CD4-positive, alpha-beta T cell treated with Interleukin-1 beta for 1 hour (primary cell): ENCODE measurements at regions not wholly inside any gene's neighbourhood (a gene's known extent, or its start where the extent isn't known, plus 50 kb on each side); places are given as distances from the start of the nearest gene placed in this dataset.

Experiments used
- DNase-seq, 2 donors: peaks; one replicate each; pipeline ENCODE4 v3.0.0-alpha.2; 2020 to 2022

DNA sequence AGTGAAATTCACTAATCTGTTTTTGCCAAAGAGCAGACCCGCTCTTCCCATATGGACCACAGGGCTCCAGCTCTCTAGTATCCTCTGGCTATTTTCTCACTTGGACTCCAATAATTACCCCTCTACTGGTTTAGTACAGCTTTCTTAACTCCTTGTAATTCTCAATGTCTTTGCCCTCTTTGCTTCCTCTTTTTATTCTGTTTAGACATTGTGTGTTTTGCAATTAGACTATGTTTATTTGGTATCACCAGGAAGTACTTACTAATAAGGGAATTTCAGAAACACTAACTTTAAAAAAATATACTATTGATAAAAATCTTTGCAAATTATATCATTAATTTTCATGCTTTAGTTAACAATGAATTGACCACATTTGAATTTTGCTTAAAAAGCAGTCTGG, 111.6 kb upstream of the OBI1 start:
- DNase-seq: no peak

DNA sequence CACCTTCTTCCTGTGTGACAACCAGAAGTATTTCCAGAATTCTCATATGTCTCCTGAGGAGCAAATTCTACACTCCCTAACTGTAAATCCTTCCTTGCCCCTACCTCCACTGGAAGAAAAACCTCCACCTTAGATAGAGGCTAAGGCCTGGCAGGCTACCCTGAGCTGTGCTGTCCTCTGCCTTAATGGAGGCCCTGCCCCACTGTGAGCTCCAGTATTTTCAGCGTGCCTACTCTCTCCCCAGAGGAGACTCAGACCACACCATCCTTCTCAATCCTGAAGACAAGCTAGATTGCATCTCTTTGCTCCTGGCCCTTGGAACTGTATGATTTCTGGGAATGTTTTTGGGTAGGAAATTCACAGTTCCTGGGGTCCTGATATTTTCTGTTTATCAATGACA, 110.0 kb upstream of the OBI1 start:
- no peak for DNase-seq

DNA sequence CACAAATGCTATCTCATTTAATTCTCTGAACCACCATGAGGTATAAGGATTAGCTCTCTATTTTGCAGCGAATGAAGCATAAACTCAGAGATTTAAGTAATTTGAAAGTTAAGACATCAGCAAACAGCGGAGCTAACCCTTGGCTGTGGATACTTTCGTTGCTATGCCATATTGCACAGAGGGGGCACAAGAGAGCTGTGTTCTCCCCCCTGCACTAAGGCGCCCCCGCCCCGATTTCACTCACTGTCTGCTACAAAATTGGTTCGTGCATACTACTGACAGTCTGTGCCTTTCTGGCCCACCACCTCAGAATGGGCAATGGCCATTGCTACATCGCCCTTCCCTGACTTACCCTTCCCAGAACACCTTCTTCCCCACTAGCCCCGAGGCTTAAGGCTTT, 105.7 kb upstream of the OBI1 start:
- no peak for DNase-seq

DNA sequence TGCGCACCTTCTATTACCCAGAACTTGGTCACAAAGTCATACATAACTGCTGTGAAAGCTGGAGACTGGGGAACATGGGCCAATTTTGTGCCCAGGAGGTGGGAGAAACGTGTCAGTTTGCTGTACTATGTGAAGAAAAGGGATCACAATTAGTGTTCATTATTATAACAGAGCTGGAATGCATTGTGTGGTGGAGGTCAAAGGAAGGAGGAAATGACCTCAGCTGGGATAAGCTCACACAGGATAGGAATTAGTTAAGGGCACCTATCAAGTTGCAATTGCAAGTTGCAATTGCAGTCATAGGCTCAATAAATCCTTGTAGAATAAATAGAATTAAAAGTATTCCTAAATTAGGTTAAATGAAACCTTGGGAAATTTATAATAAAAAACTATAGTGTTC, 103.9 kb upstream of the OBI1 start:
- DNase-seq: no peak

DNA sequence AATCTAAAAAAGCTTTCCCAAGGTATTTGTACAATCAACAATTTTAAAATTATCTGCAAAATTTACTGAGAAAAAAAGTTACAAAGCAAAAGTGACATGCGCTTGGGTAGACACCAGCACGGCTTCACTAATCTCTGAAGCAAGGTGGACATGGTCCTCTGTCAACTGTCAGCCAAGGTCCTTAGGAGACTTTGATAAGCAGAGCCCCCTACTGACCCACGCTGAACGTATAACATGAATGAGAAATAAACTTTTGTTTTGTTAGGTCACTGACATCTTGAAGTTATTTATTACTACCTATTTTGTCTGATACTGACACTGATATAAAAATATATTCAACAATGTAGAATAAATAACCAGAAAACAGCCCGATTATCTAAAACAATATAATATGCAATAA, 100.7 kb upstream of the OBI1 start:
- no peak for DNase-seq

DNA sequence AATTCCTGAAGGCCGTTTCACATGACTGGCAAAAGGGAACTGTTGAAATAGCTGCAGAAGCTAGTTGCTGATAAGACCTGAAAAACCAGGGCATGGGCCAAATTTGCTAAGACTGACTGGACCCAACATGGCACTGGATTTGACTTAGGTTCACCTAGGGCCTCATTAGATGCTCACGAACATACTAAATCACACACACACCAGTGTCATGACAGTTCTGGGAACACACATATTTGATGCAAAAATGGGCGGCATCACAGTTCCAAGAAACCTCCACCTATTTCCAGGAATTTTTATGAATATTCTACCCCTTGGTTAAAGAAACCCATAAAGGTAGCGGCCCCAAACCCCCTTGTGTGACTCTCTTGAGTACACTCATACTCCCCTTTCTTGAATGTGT, 99.6 kb upstream of the OBI1 start:
- DNase-seq: no peak

DNA sequence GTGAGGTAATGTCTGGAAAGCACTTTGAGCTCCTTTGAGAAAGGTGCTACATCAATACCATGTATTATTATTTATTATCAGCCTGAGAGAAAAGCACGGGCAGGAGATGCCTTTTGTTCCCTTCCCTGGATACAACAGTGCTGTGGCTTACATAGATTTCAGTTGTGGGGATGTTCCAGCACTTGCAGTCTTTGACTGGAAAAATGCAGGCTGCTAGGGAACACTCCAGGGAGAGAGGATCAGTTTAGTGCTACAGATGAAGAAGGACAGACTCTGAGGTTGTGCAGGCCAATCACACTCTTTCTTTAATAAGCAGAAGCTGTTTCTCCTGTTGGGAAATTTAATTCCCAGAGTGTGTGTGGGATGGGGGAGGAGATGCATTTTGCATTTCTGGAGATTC, 94.5 kb upstream of the OBI1 start:
- DNase-seq: no peak

DNA sequence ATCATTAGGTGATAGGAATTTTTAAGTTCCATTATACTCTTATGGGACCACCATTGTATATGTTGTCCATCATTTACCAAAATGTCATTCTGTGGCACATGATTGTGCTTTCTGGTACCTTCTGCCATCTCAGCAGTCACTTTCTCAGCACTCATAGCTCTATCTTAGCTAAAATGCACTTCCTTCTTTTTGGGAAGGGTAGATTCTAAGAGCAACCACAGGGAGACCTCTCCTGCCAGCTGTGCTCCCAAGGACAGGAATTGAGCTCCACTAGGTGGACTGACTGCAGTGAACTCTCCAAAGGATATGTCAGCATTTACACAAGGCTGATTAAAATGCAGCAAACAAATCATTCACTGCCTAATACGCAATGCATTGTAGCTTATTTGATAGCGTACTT, 91.8 kb upstream of the OBI1 start:
- no peak for DNase-seq

DNA sequence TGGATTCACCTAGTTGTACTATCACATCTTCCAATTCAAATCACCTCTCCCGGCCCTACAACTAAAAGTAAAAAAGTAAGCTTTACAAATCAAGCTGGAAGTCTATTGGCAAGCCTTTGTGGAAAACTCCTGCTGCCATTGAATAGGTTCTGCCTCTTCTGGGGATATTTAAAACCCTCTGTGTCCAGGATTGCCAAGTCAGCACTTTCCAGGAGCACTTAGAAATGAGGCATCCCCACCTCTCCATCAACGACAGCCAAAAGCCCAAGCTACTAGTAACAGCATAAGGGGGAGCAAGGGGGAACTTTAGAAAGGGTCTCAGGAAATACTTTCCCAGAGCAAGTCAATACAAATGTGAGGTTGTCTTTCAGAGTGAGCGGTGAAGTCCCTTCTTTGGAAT, 85.0 kb upstream of the OBI1 start:
- DNase-seq: no peak

DNA sequence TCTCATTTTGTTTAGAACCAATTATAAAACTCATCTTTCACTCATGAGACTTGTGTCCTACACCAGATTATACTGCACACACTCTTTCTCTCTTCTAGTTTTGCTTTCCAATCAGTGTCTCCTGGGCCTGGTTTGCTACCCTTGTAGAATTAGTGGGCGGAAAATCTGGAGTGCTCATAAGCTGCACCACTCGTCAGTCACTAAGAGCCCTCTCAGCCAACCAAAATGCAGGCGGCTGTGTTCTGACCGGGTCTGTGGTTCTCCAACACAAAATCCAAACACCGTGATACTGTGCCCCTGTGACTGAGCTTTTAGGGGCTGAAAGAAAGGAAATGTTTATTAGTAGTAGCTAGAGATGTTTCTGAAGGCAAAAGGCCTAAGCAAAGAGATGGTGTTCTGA, 83.7 kb upstream of the OBI1 start:
- no peak for DNase-seq

DNA sequence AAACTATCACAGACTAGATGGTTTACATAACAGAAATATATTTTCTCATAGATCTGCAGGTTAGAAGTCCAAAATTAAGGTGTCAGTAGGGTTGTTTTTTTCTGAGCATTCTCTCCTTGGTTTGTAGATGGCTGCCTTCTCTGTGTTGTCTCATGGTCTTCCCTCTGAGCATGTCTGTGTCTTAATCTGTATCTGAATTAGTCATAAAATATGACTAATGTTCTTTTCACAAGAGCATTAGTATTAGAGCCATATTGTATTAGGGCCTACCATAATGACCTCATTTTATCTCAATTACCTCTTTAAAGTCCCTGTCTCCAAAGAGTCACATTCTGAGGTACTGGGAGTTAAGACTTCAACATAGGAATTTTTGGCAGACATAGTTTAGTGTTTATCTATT, 77.2 kb upstream of the OBI1 start:
- DNase-seq: no peak

DNA sequence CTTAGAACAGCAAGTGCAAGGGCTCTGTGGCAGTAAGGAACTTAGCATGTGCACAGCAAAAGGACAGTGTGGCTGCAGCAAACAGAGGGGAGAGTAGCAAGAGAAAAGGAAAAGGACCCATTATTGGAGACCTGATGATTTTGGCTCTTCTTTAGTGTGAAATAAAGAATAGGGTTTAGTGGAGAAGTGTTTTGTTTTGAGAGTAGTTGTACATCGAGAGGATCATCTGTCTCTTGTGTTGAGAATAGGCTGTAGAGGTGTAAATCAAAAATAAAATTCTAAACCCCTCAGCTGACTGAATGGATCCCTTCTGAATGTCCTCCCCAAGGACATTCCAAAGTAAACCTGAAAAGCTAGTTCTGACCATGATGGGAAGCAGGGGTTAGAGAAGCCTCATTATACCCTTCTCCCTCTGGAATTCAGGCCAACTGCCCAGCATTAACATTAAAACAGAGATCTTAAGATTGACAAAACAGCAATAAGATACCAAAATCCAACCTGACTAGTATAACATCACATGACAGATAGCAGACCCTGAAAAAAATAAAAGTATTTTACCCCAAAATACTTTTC, 73.6 kb upstream of the OBI1 start:
- no peak for DNase-seq

DNA sequence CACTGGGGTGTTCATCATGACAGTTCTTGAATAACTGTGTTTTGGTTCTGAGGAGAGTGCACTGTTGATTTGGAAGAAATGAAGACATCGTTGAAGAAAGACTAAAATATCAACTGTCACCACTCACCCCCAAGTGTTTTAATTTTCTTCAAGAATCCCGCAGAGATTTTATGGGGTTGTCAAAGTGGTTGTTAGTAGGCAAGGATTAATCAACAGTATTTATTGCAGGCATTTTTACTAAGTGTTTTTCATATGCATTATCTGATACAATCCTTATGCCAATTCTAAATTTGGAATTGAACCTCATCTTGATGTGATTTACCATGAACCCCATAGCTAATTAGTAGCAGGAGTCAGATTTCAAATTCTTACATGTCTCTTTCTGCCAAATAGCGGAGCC, 63.7 kb upstream of the OBI1 start:
- no peak for DNase-seq

DNA sequence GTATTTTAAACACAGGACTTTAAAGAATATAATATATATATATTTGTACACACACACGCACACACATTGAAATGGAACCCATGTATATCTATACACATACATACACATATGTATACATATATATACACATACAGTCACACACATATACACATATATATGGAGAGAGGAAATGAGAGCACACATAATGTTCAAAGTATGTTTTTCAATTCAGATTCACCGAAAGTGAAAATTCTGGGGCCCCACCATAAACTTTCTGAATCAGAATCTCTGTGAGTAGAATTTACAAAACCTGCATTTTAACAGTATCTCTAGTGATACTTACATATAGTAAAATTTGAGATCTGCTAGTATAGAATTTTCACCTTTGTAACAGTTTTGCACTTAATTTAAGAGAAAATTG, 60.4 kb upstream of the OBI1 start:
- DNase-seq: no peak

DNA sequence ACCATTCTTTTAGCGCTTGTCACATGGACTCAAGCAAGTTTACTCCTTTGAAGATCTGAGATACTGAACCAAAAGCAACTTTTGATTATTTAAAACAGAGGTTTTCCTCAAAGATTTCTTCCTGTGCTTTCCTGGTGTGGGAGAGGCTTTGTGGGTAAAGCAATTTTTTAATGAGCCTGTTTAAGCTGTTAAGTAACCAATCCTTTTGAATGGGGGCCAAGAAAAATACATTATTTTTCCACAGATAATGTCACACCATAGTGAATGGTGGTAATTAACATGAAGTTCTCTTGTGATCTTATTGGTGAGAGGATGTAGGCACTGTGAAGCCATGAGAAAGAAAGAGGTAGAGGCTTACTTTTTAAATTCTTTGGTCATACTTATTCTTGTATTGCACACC, 55.8 kb upstream of the OBI1 start:
- no peak for DNase-seq

DNA sequence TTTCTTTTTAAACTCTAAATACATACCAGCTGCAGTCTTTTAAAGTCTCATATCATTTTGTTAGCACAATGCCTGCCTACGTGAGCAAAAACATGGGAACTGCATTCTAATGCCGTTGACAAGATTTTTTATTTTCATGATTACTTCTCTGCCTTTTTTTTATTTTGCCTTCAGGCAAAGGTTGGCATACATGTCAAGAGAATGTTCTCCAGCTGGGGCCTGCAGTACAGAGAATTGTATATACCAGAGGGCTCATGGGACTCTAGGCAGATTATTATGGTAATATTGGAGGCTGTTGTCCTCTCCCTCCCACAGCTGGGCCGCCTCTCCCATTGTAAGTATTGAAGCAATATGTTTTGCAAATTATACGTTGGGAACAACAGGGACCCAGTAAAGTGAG, 53.9 kb upstream of the OBI1 start:
- no peak for DNase-seq

DNA sequence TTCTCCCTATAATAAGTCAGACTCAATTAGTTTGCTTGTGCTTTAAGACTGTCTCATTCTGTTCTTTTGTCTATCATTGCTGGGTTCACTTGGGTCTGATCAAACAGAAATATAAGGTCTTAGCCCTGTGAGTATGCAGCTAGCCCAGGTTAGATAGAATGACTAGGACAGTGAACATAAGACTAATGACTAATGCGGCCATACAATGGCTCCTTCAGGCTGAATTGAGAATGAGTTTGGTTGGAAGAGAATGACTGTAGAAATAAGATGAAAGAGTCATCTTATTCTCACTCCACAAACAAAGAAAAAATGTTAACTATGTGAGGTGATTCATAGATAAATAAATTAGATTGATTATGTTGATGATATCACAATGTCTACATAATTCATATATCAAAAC, 50.1 kb upstream of the OBI1 start:
- no peak for DNase-seq
